GM03348 (cell line): ENCODE measurements at regions not wholly inside any gene's neighbourhood (a gene's known extent, or its start where the extent isn't known, plus 50 kb on each side); places are given as distances from the start of the nearest gene placed in this dataset.
A peak's percentile ranks its signal among the peaks of the same experiment; 100 is the strongest.

Experiments
- DNase-seq: peaks from one replicate; pipeline ENCODE4 v3.0.0; 2012; ENCODE audit warnings: low spot score

- DNase-seq, result no peak
These were observed 560.4 kb downstream of the ETNK1 start for GRCh38 chr12:23185346-23185745.

GRCh38 chr12:23186950-23187349 is 562.0 kb downstream of the ETNK1 start:
- no peak for DNase-seq

GRCh38 chr12:23193552-23193951 is 568.6 kb downstream of the ETNK1 start:
- no peak for DNase-seq

- DNase-seq, result no peak
These were observed 572.3 kb downstream of the ETNK1 start for GRCh38 chr12:23197266-23197665.

- DNase-seq, result no peak
These were observed 577.8 kb downstream of the ETNK1 start for GRCh38 chr12:23202728-23203127.

- peak; percentile 60 for DNase-seq
These were observed 580.2 kb downstream of the ETNK1 start for GRCh38 chr12:23204933-23205778.

- DNase-seq, result no peak
These were observed 584.8 kb downstream of the ETNK1 start for GRCh38 chr12:23209793-23210192.

GRCh38 chr12:23210573-23210972 is 585.6 kb downstream of the ETNK1 start:
- DNase-seq, result no peak

- no peak for DNase-seq
These were observed 586.7 kb downstream of the ETNK1 start for GRCh38 chr12:23211384-23212320.

- DNase-seq, result no peak
These were observed 592.2 kb downstream of the ETNK1 start for GRCh38 chr12:23217158-23217557.

GRCh38 chr12:23217667-23218066 is 592.7 kb downstream of the ETNK1 start:
- DNase-seq, result no peak

GRCh38 chr12:23221066-23221465 is 596.1 kb downstream of the ETNK1 start:
- DNase-seq, result no peak

- DNase-seq, result no peak
These were observed 597.0 kb downstream of the ETNK1 start for GRCh38 chr12:23221926-23222325.

- no peak for DNase-seq
These were observed 597.8 kb downstream of the ETNK1 start for GRCh38 chr12:23222801-23223200.

- DNase-seq, result no peak
These were observed 603.1 kb downstream of the ETNK1 start for GRCh38 chr12:23228101-23228500.

GRCh38 chr12:23230899-23231298 is 605.9 kb downstream of the ETNK1 start:
- DNase-seq, result no peak

- DNase-seq, result no peak
These were observed 611.3 kb downstream of the ETNK1 start for GRCh38 chr12:23236066-23236780.

- no peak for DNase-seq
These were observed 611.8 kb downstream of the ETNK1 start for GRCh38 chr12:23236811-23237210.

GRCh38 chr12:23238190-23238589 is 613.2 kb downstream of the ETNK1 start:
- no peak for DNase-seq

- no peak for DNase-seq
These were observed 614.0 kb downstream of the ETNK1 start for GRCh38 chr12:23238957-23239356.

GRCh38 chr12:23245186-23245585 is 620.2 kb downstream of the ETNK1 start:
- DNase-seq, result no peak

GRCh38 chr12:23253191-23253590 is 628.2 kb downstream of the ETNK1 start:
- DNase-seq, result no peak
